GM19324 (cell line): ENCODE measurements at regions not wholly inside any gene's neighbourhood (a gene's known extent, or its start where the extent isn't known, plus 50 kb on each side); places are given as distances from the start of the nearest gene placed in this dataset.

Experiments used
- ATAC-seq: cut with Tn5 transposase; IDR thresholded peaks from one replicate; pipeline ENCODE4 v1.9.1; 2021; ENCODE audit warnings: mild to moderate bottlenecking, moderate library complexity; ENCODE audit not compliant: unreplicated experiment, low FRiP score

DNA sequence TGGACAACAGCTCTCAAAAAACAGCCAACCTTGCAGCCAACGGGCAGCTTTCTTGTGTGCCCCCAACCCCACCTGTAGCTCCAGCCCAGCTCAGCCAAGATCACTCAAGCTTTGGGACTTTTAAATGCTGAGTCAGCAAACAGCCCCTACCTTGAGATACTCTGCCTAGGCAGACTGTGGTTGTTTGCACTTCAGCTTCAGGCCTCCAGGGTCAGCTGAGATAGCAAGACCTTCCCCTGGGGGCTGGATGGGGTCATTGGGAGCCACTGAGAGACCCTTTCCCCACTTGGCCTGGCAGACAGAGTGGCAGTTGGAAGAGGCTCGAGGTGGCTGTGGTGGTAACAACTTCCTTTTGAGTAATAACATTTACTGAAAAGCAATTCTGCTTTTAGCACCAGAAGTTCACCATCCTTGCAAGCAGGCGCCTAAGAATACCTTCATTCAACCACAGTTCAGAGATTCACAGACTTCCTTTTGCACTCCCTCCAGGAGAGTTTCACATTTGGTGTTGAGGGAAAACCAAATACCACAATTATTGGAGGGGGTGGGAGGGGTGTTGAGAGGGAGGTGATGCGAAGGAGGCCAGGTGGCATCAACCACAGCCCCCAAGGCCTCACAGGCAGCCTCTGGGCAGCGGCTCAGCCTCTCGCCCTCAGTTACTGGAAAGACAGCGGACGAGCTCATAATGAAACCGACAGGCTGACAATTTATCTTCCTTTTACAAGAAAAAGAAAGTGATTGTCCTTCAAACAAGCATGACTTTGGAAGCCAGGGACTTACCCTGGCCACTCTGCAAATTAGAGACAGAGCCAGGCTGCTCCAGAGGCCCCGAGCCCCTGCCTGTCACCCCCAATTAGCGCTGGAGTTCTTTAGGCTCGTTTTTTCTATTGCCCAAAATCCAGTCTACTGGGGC is 148.1 kb downstream of the CEBPB start:
- peak; percentile 53 for ATAC-seq

DNA sequence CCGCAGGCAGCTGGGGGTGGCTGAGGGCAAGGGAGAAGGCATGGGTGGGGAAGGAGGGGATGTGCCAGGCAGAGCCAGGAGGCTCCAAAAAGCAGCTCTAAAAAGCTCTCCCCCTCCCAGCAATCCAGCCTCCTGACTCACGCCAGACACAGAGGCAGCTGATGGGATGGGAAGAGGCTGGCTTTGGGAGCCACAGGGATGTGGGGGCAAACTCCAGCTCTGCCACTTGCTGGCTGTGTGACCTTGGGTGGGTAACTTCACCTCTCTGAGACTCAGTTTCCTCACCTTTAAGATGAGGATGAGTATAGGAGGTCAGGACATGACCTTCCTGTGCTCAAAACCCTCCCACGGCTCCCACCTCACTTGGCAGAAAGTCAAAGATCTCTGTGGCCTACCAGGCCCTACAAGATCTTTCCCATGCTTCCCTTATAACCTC is 148.9 kb downstream of the CEBPB start:
- no peak for ATAC-seq

DNA sequence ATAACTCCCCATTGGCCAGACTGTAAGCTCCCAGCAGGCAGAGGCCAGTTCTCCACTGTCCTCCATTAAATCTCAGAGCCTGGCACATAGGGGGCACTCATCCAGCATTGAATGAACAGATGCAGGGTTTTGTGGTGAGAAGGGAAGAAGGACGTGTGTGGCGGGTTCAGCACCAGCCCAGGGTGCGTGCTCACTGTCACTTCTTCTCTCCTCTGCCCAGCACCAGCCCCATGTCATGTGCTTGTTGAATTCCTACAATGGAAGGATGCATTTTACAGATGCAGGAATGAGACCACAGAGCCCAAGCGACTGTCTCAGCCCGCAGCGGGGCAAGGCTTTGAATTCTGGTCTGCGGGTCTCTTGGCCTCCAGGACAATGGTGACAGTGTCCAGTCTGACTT is 149.9 kb downstream of the CEBPB start:
- ATAC-seq = no peak

DNA sequence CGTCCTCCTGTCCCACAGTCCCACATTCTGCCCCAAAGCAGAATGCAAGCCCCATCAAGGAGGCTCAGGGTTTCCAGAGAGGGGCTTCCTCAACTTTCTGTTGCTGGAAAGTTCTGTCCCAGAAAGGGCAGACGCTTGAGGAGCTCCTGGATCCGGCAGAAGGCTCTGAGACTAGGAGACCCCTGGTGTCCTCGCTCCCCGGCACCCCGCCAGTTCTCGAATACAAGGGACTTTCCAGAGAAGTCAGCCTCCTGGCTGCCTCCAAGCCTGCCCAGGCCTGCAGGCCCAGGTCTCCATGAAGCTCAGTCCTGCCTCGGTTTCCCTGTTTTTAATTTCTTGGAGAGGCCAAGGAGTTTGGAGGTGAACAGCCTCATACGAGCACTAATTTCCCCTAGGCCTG is 150.4 kb downstream of the CEBPB start:
- ATAC-seq = no peak

DNA sequence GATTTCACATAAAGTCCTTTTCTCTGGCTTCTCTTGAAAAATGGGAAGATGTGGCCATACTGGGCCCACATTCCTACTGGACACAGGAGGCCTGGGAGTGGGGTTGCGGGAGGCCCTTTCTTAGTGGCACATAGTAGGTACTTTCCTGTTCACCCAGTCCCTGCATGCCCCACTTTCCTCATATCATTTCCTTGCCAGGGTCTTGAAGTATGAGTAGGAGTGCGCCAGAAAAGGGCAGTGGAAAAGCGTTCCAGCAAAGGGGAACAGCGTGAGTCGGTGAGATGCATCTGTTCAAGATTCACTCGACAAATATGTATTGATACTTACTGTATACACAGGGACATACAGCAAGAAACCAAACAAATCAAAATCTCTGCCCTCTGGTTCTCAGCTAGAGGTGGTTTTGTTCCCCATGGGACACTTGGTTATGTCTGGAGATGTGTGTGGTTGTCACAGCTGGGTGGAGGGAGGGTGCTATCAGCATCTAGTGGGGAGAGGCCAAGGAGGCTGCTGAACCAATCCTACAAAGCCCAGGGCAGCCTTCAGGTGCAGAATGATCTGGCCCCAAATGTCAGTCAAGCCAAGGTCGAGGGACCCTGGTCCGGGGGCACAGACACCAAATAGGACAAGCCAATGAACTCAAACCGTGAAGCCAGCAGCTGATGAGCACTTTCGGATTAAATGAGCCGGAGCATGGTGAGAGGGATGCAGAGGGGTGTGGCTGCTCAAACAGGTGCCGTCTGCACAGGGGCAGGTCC is 151.4 kb downstream of the CEBPB start:
- no peak for ATAC-seq

DNA sequence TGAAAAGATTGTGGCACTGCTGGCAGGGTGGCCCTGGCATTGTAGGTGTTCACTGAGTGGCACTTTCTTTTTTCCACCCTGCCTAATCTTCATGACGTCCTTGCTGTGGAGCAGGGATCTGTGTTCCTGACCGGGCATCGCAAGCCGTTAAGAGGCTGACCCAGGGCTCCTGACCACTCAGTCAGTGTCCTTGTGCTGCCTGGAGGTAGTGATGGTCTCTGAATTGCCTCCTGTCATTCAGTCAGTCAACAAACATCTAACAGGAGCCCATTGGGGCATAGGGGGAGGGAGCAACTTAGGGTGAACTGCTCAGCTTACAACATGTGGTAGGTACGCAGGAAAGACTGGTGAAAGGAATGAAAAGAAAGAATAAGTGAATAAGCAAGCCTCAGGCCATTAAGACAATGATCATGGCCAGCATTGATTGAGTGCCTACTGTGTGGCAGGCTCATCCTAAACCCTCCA is 152.0 kb downstream of the CEBPB start:
- ATAC-seq = no peak

DNA sequence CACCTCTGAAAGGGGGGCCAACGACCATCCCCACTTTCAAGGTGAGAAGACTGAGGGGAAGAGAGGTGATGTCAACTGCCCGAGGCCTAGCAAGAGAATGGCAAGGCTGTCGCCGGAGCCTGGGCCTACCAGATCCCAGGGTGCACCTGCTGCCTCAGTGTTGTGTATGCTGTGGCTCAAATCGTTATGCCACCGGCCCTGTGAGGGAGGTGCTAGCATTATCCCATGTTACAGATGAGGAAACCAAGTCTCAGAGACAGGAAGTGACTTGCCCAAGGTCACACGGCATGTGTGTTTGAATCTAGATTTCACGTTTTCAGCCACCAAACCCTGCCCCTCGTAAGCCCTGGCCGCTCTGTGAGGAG is 152.5 kb downstream of the CEBPB start:
- ATAC-seq = no peak

DNA sequence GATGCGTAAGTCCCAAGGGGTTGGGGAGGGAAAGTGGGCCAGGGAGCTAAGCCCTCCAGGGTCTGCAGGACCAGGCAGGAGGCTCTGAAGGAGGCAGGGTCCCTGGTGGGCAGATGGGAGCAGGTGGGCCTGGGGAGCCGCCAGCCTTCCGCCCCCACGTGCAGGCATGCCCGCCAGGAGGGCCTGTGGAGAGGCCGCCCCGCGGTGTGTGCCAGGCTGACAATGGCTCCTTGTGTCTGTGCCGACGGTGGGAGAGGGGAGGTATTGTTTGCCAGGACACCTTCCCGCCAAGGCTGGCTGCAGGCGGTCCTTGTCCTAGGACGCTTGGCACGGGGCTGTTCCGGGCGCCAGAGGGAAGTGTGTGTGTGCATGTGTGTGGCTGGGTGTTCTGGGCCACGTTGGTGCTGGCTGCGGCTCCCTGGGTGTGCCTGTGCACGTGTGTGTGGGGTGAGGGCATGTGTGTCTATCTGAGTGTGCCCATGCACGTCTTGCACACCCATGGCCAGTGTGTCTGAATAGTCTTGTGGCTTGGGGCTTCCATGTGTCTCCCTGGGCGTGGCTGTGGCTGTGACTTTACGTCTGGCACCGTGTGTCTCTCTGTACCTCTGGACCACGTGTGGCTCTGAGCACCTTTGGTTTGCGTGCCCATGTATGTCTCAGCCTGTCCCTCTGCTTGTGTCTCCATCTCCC is 153.0 kb downstream of the CEBPB start:
- no peak for ATAC-seq

DNA sequence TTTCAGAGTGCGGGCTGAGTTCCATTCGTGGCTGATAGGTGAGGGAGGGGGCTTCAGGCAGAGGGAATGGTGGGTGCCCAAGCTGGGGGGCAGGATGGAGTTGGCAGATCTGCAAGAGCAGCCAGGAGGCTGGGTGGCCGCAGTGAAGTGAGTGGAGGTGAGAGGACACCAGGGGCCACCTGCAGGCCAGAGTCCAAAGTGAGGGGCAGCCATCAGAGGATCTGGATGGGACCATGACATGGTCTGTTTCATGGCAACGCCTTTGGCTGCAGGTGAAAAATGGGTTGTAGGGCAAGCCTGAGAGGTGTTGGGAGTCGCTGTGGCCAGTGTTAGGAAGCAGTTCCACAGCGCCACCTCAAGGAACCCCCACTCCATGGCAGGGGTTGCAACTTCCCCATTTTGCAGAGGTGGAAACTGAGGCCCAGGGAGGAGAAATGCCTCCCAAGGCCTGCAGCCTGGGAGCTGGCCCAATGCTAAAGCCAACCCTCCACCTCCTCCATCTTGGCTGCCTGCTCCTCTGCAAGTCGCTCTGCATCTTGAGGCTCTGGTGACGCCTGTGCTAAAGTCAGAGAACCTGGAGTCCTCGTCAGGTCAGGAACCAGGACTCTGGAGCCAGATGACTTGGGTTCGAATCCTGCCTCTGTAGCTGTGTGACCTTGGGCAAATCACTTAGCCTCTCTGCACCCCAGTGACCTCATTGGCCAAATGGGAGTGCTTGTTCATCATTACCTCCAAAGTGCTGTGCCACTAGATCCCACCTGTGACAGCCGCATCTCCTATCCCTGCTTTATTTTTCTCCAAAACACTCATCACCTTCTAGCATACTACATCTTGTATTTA is 153.8 kb downstream of the CEBPB start:
- ATAC-seq = no peak

DNA sequence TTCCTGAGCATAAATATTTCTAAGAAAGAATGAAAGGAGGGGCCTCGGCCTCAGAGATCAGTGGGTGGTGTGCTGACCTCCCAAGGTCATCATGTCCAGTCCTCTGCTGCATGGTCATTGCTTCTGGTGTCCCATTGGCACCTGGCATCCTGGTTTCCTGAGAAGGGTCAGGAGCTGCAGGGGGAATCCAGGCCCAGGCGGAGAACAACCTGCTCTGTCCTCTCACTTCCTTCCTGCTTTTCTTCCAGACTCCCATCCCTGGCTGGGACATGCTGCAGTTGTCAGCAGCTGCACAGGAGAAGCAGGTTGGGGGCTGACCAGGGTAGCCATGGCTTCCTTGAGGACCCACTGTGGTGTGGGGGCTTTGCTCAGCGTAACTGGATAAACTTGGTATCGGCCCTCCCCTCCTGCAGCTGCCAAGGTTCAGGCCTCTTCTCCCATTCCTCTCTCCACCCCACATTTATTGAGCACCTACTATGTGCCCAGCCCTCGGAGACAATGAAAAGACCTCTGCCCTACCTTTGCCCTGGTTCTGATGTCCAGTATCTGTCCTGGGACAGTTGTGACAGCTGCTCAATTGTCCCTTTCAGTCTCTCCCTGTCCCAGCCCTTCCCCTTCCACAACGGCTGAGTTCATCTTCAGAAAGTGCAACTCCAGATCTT is 155.2 kb downstream of the CEBPB start:
- ATAC-seq = no peak

DNA sequence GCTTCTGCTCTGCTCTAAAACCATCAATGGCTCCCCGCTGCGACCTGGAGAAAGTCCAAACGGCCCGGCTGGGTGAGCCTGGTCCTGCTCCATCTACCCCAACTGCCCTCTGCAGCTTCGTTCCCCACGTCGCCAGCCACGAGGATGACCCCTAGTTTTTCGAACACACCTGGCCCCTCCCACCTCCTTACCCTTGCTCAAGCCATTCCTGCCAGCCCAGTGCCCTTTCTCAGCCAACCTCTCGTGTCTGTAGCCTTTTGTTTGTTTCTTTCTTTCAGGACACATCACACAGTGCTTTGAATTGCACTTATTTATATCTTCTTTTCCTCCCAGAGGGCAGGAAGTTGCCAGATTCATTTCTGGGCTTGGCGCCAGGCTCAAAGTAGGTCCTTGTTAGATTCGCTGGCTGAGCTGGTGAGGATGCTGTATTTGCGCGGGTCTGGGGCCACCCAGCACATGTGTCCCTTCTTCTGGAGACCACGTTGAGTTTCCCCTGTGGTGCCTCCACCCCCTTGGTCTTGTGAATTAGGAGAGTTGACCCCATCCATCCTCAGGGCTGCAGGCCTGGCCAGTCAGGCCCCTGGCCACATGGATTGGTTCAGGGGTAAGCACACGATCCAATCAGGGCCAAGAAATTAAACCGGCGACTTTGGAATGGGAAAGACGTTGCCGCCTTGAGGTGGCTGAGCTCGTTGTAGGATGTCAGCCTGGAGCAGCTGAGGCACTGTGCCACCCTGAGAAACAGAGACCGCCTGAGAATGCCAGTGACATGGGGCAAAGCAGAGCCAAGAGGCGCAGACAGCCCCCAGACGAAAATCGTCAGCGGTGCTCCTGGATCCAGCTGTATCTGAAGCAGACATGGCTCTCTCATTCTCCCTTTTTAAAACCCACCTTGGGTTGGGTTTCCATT is 156.0 kb downstream of the CEBPB start:
- ATAC-seq = no peak

DNA sequence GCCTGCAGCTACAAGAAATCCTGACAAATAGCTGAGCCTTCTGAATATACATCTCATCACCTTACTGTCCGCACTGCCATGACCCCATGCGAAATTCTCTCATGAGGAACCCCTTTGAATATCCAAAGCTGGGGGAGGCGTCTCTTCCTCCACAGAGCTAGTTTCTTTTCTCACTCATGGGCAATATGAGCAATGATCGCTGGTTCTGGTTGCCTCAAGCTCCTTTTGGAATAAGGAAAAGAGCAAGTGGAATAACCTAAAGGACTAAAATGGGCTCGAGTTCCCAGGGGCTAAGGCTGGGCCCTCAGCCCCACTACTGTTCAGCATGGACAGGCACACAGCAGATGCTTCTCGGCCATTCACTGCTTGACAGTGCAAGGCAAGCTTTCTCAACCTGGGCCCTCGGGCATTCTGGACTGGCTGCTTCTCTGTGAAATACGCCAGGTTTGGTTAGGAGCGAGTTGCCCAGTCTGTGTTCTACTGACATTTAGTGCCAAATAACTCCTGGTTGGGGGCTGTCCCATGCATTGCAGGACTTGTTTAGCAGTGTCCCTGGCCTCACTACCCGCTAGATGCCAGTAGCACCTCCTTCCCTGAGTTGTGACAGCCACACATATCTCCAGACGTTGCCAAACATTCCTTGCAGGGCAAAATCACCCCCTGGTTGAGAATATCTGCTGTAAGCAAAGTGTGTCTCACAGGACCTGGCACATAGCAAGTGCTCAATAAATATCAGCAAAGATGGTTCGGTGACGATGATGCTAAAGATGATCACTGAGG is 156.8 kb downstream of the CEBPB start:
- no peak for ATAC-seq

DNA sequence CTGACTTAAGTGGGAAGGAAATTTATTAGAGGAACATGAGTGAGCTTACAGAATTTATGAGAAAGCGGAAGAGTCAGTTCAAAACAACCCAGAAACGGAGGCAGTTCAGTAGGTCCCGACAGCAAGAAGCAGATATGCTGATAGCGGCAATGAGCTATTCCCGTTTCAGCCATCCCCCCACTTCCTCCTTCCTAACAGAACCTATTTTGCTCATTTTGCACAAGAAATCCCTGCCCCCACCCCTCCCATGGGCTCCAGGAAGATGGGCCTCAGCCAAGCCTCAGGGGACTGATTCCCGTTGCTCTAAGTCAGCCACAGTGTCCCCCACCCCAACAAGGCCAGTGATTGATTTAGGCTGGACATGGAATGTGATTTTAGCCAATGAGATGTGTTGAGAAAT is 157.5 kb downstream of the CEBPB start:
- ATAC-seq = no peak

DNA sequence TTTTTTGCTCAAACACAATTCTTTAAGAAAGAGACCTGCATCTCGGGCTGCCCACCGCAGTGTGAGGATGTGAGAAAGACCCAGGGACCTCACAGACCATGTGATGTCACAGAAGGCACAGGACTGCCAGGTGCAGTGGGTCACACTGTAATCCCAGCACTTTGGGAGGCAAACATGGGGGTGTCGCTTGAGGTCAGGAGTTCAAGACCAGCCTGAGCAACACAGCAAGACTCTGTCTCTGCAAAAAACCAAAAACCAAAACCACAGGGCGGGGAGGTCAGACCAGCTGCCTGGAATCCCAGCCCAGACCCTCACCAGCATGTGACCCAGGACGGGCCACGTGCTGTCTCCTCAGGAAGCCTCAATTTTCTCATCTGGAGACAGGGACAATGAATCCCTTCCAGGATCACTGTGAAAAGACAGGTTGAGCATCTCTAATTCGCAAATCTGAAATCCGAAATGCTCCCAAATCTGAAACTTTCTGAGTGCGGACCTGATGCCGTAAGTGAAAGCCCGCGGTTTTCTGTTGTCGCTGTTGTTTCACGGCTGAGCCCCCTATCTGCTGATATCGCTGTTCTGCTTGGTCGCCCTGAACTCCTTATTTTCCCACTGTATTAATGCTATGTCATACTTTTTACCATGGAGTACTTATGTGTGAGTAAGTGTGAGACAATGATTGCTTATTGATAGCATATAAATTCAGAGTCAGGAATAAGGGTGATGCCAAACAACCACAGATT is 159.5 kb upstream of the PTPN1 start:
- ATAC-seq = no peak

DNA sequence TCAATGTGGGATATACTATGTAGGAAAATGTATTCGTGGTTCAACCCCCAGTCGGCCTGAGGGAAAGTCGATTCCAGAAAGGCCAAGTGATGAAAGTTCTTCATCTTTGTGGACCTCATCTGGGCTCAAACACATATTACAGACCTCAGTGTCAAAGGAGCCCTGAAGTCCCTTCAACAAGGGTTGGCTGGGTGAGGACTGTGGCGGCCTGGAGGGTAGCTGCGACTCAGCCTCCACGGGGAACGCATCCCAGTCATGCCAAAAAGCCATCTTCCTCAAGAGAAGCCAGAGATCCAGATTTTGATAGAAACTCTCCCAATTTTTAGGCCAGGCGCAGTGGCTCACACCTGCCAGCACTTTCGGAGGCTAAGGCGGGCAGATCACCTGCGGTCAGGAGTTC is 158.6 kb upstream of the PTPN1 start:
- no peak for ATAC-seq

DNA sequence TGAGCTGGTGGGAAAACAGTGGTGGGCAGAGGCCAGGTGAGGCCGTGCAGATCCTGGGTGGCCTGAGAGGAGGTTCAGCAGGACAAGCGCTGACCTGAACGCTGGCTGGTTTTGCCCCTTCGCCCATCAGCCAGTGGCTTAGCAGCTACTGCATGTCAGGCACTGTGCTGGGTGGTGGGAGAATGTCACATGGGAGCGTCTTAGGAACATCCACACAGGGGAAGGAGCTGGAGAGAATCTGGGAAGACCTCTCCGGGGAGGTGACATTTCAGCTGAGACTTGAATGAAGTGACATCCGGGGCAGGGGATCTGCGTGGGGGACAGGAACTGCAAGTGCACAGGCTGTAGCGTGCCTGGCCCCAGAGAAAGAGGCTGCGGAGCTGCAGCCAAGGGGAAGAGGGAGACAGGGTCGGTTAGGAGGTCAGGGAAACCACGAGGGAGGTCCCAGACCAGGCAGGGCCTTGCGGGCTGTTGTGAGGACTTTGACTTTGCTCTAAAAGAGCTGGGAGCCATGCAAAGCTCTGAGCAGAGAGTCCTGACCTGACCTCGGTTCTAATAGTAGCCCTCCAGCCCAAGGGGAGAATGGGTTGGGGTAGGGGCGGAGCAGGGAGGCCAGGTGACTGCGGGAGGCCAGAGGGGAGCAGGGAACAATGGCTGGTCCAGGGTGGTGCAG is 156.8 kb upstream of the PTPN1 start:
- no peak for ATAC-seq
